ENCODE measurements at regions not wholly inside any gene's neighbourhood (a gene's known extent, or its start where the extent isn't known, plus 50 kb on each side); places are given as distances from the start of the nearest gene placed in this dataset.
A peak's percentile ranks its signal among the peaks of the same experiment; 100 is the strongest.

DNA sequence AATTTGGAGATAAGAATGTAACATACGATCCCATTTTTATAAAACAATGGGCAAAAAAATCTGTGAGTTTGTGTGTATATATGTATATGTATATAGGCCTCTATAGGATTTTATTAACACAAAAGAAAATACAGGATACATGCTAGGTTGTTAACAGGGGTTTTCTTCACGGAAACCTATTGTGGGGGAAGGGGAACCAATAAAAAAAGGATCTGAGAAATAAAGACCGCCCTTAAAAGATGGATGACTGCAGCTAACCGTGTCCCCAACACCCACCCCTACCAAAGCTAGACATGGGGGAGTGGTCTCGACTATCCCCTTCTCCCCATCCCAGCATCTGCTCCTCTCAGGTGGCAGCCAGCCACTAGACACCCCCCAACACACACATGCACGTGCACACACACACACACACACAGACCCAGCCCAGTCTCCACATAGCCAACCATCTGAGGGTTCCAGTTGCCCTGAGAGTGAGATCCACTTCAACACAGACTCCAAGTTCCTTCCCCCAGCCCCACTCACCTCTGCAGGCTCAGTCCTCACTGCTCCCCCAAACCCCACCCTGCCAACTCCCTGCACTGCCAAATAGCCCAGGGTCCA is 132.9 kb downstream of the TPRA1 start:
- DNase-seq, result no peak

DNA sequence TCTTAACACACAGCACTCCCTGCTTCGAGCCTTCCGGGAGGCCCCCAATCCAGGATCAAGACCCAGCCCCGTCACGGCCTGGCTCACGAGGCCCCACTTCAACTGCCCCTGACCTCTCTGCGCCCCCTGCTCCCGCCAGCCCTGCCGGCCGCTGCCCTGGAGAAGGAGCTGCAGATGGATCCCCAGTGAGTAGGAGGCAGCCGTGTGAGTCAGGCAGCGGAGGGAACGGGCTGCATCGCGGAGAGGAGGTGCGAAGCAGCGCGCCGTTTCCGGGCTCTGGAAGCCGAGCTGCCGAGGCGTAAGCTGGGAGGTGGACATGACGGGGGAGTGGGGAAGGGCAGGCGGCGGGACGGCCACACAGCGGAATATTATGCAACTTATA is 133.4 kb downstream of the TPRA1 start:
- no peak for DNase-seq

DNA sequence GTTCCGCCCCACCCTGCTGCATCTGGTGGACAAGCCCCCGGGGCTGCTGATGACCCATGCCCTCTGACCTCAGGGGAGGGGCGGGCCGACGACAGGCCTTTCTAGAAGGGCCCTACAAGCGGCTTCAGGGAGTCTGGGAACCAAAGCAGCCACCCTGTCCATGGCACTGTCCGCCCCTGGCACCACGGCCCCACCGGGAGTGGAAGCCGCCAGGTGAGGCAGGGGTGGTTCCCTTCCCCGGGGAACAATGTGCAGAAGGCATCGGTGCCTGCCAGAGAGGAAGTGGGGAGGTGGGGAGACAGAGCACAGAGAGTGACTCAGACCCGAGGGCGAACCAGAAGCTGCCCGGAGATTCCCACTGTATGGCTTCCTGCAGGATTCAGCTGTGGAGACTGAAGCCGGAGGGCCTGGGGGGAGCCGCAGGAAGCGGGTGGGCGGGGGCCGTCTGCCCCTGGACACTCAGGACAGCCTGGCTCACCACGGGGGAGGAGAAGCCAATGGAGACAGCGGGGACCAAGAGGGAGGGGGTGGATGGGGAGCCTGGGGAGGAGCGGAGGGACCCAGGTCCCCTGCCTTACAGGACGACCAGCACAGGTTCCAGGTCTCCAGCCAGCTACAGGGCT is 134.0 kb downstream of the TPRA1 start:
- DNase-seq, result no peak

DNA sequence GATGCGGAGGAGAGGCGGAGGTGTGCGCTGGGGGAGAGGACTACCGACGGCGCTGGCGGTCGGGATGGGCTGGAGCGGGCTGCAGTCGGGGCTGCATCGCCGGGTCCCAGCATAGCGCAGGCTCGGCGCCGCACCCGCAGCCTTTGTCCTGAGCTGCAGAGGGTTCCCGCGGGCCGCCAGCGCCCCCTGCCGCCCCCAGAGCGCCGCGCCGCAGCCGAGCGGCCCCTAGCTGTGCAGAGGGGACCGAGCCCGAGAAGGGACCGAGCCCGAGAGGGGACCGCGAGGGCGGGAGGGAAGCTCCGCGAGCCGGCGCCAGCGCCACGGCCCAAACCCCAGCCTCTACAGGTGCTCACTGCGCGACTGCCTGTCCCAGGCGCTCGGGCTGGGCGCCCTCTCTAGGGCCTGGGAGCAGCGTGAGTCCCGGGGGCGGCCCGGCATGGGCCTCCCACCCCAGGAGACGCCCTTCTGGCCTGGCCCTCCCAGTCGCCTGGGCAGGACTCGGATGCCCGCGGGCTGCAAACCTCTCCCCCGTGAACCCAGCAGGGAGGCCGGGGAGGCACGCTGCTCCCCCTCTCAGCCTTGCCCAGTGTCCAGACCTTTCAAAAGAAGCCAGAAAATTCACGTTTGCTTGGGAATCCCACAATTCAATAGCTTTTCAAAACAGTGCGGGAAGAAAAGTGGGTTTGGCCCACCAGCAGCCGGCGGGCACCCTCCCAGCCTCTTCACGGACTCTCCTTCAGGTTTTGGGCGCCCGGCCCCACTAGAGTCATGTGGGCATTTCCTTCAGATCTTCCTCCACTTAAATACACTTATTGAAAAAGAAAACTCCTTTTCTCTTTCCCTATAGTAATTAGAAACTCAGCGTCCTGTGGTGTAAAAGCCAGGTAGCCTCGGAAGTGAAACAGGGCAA is 134.7 kb downstream of the TPRA1 start:
- peak; percentile 23 to 46 for DNase-seq

DNA sequence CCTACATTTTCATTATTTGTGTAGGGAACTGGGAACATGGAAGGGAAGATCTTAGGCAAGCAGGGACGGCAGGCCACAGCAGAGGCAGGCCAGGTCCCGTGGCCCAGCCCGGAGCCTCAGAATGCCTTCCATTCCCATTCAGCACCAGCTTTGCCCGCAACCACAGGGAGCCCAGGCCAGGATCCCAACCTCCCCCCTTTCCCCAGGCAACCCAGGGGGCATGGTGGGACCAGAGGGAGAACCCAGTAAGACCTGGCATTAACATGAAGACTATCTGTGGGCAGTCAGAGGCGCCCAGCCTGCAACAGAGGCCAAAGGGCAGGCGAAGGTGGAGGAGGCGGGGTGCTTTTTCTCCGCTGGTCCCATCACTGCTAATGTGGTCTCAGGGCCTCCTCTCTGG is 135.6 kb downstream of the TPRA1 start:
- DNase-seq, result no peak

DNA sequence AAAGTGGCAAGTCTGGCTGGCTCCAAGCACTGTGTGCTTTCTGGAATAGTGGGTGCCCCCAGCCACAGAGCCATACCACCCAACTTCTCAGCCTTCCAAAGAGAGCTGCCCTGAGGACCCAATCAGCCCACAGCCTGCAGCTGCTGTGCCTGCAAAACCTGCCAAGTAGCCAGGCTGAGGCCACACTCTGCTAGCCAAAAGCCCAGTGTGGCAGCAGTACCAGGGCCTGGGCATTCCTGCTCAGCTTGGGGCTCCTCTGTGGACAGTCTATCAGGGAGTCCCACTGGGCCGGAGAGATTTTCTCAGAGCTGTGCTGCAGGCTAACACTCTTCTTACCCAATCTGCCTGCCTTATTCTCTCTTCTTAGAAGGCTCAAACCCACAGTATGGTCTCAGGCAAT is 136.5 kb downstream of the TPRA1 start:
- DNase-seq, result no peak

DNA sequence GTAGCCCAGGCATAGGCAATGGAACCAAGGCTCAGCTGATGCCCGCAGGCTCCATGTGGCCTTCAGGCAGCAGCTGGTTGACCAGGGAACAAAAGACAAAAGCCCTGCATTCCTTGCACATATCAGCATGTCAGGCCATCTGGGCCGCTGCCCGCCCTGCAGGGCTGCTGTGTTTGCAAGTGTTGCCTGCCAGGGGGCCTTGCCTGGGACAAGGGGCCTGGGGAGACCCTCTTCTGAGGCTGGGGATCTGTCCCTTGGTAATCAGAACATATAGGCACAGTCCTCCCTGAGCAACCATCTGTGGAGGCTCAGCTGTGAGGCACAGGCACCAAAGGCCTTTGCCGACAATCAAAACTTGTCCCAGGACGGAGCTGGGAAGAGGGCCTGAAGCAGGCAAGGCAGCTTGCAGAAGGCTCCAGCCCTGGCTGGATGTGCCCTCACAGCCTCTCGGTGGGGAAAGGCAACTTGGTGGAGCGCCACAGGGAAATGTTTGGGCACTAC is 138.2 kb downstream of the TPRA1 start:
- no peak for DNase-seq

DNA sequence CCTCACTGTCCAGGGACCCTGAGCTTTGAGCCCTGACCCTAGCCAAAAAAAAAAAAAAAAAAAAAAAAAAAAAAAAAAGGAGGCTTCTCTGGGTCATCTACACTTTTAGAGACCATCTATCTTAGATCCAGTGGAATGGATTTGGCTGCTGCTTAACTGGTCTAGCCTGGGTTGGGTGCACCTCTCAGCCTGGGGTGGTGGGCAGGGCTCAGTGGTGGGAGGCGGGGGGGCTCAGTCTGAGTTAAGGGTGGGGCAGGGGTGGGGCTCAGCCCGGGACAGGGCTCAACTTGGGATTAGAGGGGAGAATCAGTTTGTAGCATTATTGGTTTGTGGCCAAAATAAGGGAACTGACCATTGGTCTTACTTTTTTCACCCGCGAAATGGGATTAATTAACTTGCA is 139.2 kb downstream of the TPRA1 start:
- DNase-seq, result no peak

DNA sequence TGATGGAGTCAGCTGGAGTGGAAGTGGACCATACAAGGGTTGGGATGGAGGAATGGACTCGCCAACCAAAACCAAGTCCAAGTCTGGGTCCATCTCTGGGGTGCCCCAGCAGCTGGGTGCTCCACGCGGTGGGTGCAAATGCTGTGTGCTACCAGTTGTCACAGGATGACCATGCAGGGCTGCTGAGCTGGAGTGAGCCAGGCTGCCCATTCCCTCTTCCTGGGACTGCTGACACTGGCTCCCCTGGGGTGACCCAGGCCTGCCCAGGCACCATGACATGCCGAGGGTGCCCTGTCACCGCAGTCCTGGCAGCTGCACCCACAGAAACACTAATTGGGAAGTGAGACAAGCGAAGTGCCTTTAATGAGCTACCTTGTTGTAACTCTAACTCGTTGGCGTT is 140.2 kb downstream of the TPRA1 start:
- no peak for DNase-seq

DNA sequence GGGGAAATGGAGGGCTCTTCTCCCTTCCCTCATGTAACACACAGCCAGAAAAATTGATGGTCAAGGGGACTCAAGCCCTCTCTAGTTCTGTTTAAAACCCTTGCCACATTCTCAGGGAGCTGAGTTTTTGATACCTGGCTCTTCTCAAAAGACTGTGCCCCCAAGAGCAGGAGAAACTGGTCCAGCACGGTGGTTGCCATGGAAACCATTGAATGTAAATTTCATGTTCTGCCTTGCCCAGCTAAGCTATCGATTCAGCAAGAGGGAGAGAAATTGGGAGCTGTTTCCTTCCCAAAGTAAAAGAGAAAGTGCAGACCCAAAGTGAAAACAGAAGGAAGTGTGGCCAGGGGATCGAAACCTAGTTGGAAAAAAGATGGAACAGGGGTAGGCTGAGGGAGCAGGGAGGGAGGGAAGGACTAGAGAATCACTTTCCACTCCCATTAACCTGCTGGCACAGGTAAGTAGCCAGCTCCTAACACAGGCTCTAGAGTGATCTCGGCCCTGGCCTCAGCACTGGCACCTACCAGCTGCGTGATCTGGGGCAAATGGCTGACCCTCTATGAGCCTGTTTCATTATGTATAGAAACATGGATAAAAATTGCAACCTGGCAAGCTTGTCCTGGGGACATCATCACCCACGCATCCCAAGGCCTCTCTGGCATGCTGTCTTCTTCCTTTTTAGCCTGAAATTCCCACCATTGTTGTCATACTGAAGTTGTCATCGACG is 140.9 kb downstream of the TPRA1 start:
- no peak for DNase-seq

DNA sequence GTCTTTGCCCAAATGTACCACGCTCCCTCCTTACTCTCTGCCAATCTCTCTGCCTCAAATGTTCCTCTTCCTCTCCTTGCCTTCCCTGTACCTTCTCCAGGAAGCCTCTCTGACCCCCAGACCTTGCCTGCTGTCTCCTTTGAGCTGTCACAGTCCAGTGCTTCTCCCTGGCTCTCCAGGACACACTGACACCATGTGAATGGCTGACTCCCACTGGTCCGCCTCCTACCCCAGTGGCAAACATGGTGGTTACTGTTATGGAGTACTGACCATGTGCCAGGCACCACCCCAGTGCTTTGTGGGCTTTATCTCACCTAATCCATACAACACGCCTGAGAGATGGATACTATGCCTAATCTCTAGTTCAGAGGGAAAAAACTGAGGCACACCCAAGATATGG is 141.9 kb downstream of the TPRA1 start:
- no peak for DNase-seq

DNA sequence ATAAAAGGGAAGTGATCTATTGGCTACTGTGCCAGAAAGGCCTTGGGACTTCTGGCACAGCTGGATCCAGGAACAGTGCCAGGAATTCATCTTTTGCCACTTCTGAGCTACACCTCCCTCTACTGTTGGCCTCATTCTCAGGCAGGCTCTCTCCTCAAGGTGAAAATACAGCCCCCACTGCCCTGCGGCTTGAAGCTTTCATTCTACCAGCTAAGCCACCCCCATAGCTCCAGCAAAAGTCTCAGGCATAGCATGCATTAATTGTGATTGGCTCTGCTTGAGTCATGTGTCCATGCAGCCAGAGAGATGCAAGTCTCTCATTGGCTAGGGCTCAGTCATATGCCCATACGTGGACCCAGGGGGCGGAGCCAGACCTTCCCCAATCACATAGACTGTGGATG is 142.4 kb downstream of the TPRA1 start:
- no peak for DNase-seq

DNA sequence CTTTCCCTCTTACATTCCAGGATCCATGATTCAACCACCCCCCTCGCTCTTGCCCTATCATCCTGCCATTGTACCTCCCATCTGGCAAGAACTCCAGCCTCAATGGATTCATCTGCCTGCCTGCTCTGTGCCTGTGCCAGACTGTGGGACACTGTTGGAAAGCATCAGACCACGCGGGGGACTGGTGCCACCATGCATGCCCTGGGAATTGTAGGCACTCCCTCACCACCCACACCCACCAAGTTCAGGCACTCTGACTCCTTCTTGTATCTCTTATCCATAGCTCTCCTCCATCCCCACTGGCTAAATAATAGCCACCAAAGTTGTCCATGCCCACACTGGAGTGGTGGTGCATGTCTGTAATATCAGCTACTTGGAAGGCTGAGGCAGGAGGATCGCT is 143.8 kb downstream of the TPRA1 start:
- DNase-seq, result no peak

DNA sequence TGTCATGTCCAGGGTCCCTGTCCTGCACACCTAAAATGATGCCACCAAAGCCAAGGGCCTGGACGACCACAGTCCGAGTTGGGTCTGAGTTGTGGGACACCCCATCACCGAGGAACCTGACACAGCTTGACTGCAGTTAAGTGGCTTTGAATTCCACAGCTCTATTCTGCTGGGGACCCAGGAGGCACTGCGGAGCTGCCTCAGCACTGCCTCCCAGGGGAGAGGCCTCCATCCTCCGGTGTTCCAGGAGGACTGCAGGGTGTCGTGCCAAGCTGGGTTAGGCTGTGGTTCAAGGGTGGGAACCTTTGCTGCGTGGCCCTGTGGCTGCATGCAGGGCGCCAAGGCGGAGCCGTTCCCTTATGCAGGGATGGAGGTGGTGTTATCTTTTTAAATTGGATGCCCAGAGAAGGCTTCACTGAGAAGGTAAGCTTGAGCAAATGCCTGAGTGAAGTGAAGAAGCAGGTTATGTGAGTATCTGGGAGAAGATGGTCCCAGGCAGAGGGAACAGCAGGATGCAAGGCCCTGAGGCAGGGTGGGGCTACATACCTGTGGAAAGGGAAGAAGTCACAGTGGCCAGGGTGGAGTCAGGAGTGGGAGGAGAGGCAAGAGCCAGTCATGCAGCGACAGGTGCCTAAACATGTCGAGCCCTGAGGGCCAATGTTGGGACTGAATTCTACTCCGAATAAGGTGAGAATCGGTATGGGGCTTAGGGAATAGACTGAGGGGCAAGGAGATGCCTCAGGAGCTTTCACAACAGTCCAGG is 144.8 kb downstream of the TPRA1 start:
- no peak for DNase-seq

DNA sequence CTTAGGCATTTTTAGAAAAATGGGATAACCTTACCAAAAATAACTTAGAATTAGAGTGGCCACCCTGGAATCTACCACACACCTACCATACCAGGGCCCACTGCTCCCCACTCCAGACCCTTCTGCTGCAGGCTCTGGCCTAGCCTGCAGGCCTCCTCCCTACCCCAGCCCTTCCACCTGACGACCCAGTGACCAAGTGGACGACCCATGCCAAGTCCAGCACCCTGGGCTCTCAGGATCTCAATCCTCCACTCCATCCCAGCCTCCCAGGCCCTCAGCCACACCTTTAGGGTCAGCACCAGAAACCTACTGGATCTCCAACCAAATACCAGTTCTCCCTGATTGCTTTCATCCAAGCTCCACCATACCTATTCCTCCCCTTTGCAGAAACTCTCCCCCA is 145.8 kb downstream of the TPRA1 start:
- DNase-seq, result no peak

DNA sequence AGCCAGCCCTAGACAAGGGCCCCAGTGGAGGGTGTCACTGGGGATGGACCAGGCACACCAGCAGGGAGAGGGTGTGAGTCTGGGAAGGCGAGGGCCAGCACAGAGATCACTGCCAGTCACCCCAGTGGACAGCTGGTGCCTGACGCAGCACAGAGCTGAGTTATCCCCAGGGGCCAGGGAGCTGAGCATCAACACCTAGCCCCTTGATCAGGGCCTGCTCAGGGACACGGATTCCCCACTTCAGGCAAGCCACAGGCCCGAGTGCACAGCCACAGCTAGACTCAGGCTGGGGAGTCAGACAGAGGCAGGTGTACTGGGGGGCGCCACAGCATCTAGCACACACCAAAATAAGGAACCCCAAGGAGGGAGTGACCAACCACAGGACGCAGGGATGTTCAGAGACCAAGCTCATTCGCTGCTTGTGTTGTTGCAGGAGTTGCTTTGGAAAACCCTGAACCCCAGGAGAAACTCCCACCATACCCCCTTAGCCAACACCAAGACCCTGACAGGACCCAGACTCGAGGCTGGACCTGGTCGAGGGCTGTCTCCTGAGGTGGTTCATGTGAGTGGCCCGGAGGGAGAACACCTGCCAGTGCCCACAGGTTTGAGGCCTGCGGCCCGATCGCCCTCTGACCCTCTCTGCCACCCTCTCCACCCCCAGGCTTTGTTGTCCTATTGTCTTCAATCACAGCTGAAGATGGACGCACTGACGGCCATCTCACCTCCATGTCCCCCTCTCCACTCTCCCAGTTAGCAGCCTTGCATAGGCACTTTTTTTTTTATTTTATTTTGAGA is 146.8 kb downstream of the TPRA1 start:
- no peak for DNase-seq

DNA sequence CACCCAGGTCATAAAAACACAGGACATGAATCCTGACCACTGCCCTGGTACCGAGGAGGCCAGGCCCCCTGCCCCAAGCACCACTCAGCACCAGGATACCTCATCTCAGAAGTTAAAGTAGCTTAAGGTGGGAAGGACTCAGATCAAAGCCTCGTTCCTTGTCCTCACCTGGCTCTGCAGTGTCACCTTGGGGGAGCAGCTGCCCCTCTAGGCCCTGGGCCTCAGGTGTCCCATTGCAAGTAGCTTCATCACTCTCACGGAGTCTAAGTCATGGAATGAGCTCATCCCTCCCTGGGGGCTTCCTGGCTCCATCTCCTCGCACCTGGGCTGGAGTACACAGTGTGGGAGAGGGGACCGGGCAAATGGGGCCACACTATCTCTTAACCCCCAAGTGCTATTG is 148.0 kb downstream of the TPRA1 start:
- no peak for DNase-seq

DNA sequence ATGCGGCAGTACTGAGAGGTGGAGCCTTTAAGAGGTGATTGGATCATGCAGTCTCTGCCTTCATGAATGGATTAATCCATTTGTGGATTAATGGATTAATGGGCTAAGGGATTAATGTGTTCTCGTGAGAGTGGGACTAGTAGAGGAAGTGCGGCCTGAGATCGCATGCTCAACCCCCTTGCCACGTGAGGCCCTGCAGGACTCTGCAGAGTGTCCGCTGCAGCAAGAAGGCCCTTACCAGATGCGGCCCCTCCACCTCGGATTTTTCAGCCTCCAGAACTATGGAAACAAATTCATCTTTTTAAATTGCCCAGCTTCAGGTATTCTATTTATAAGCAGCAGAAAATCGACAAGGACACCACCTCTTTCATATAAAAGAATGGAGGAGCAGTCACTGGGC is 148.8 kb downstream of the TPRA1 start:
- no peak for DNase-seq

DNA sequence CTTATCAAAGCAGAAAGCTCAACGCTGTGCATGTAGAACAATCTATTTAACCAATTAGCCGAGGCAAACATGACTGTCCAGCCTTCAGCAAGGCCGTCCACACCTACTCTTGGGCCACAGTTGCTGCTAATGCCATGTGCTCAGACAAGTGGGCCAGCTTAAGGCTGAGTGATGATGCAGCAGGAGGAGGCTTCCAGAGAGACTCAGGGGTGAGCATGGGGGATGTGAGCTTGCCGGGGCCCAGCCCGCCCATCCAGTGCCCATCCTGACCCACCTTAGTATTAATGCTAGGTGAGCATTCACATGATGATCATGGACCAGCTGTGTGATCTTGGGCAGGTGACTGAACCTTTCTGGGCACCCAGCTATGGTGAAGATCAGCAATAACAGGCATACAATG is 150.1 kb downstream of the TPRA1 start:
- DNase-seq, result no peak

DNA sequence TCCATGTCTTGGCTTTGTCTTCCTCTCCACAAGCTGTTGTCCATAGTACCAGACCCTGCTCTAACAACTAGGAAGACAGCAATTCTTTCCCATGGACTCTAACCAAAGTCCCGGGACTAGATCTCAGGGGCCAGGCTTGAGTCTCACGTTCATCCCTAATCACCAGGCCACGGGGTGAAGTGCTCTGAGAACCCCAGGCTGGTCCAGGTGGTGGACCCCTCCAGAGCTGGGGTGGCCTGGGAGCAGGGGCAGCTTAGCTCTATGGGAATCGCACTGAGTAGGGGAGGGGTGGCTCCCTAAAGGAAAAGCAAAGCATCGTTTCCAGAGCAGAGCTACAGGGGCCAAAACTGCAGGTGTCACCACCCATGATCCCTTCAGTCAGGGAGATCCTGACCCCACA is 150.9 kb downstream of the TPRA1 start:
- no peak for DNase-seq

DNA sequence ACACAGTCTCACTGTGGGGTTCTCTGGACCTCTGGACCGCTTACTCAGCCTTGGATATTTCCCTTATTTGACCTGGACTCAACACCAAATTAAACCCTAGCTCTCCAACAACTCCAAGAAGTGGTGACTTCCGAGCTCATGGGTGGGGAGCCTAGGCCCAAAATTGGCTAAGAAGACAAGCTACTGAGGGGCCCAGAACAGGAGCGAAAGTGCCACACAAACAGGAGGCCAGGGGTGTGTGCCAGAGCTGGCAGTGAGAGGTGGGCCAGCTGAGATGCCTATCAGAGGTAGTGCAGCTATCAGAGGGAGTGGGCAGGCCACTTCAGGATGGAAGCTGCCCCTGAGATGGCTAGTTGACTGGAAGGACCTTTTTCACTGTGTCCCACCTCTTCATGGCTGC is 151.1 kb upstream of the PRR20G start:
- no peak for DNase-seq

DNA sequence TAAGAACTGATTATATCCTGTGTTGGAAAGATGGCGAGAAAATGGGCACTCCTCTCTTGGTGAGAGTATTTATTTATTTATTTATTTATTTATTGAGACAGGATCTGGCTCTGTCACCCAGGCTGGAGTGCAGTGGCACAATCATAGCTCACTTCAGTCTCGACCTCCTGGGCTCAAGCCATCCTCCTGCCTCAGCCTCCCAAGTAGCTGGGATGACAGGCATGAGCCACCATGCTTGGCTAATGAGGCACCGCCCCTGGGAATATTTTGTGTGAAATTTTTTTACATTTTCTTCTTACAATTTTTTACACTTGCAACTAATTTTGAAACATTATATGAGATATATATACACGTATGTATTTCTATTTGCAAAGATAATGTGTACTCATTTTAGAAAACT is 150.5 kb upstream of the PRR20G start:
- DNase-seq, result no peak
